Esophagus squamous epithelium (tissue), 4 donors: ENCODE measurements at regions not wholly inside any gene's neighbourhood (a gene's known extent, or its start where the extent isn't known, plus 50 kb on each side); places are given as distances from the start of the nearest gene placed in this dataset.

Experiments
- POLR2A ChIP-seq, 4 donors: fragments of 450-650 bp; IDR thresholded peaks; one replicate each; pipeline ENCODE4 v1.6.1; 2017; ENCODE audit warnings: antibody characterized with exemption in 4 of 4, mild to moderate bottlenecking in 4 of 4, moderate library complexity in 3 of 4
- TF ChIP-seq, protein P1 (sequence below), 6 experiments: fragments of 450-650 bp in 4 of 6; fragments of 200-600 bp in 2 of 6; sonication (generic) in 2 of 6; IDR thresholded peaks; one replicate each; pipeline ENCODE4 v1.5.1; 2016 to 2019; ENCODE audit warnings: antibody characterized with exemption in 6 of 6, mild to moderate bottlenecking in 4 of 6, moderate library complexity in 4 of 6

DNA sequence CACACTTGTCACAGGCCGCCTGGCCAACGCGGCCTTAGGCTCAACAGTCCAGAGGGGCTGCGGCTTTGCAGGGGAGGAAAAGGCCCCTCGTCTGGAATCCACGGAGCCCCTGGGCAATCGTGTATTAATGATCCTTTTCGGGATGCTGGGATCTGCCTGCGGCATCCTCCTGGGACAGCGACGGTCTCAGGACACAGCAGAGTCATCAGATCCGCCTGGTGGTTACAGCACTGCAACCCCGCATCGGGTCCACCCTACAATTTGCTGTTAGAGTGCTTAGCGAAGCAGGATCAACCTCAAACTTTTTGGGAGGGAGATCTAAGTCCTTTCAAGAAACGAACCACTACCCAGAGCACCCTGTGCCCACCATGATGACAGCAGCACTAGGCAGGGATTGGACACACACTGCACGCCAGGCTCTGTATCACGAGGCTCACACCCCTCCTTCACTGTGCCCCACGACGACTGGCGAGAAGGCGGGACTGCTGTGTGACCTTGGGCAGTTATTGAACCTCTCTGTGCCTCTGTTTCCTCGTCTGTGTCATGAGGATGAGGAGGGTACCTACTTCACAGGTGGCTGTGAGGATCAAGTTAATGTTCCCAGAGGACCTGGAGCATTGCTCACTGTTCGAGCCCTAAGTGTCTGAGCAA lies 100.4 kb upstream of the COL5A1 start:
- TF ChIP-seq, protein P1, sequence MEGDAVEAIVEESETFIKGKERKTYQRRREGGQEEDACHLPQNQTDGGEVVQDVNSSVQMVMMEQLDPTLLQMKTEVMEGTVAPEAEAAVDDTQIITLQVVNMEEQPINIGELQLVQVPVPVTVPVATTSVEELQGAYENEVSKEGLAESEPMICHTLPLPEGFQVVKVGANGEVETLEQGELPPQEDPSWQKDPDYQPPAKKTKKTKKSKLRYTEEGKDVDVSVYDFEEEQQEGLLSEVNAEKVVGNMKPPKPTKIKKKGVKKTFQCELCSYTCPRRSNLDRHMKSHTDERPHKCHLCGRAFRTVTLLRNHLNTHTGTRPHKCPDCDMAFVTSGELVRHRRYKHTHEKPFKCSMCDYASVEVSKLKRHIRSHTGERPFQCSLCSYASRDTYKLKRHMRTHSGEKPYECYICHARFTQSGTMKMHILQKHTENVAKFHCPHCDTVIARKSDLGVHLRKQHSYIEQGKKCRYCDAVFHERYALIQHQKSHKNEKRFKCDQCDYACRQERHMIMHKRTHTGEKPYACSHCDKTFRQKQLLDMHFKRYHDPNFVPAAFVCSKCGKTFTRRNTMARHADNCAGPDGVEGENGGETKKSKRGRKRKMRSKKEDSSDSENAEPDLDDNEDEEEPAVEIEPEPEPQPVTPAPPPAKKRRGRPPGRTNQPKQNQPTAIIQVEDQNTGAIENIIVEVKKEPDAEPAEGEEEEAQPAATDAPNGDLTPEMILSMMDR (IDR thresholded peaks at IDR 0.05), result no peak
- TF ChIP-seq POLR2A (IDR thresholded peaks at IDR 0.05), result no peak
